ENCODE measurements at regions not wholly inside any gene's neighbourhood (a gene's known extent, or its start where the extent isn't known, plus 50 kb on each side); places are given as distances from the start of the nearest gene placed in this dataset.

GRCh38 chr9:87292449-87293191 is 205.0 kb upstream of the DAPK1 start:
- H3K27me3 Mint-ChIP-seq, result no peaks in the 10 kb centered on the region
- H3K4me1 Mint-ChIP-seq, result no peaks in the 10 kb centered on the region
- ATAC-seq (ENCODE audit: low read depth), result no peak
- DNase-seq (ENCODE audit: low spot score in 2 of 2), result no peak
- H3K36me3 Mint-ChIP-seq, result no peaks in the 10 kb centered on the region
- H3K27ac Mint-ChIP-seq, result no peak overlapping the region
- no peaks in the 10 kb centered on the region for H3K9me3 Mint-ChIP-seq
- H3K4me3 Mint-ChIP-seq, result no peak overlapping the region

GRCh38 chr9:87294126-87294525 is 203.5 kb upstream of the DAPK1 start:
- H3K27me3 Mint-ChIP-seq, result no peaks in the 10 kb centered on the region
- no peak overlapping the region for H3K4me3 Mint-ChIP-seq
- ATAC-seq (ENCODE audit: low read depth) (no peak), DNase-seq (ENCODE audit: low spot score in 2 of 2) (no peak)
- H3K9me3 Mint-ChIP-seq, result no peaks in the 10 kb centered on the region
- H3K4me1 Mint-ChIP-seq, result no peaks in the 10 kb centered on the region
- H3K27ac Mint-ChIP-seq, result no peak overlapping the region
- H3K36me3 Mint-ChIP-seq, result no peaks in the 10 kb centered on the region

GRCh38 chr9:87300915-87301314 is 196.8 kb upstream of the DAPK1 start:
- DNase-seq (ENCODE audit: low spot score in 2 of 2) (no peak), ATAC-seq (ENCODE audit: low read depth) (no peak)
- Mint-ChIP-seq H3K9me3 (no peaks in the 10 kb centered on the region), H3K36me3 (no peaks in the 10 kb centered on the region), H3K4me1 (no peaks in the 10 kb centered on the region), H3K27ac (no peak overlapping the region), H3K4me3 (no peak overlapping the region), H3K27me3 (no peaks in the 10 kb centered on the region)

GRCh38 chr9:87301371-87301770 is 196.3 kb upstream of the DAPK1 start:
- Mint-ChIP-seq H3K4me3 (no peak overlapping the region), H3K36me3 (no peaks in the 10 kb centered on the region), H3K4me1 (no peaks in the 10 kb centered on the region), H3K27ac (no peak overlapping the region), H3K27me3 (no peaks in the 10 kb centered on the region), H3K9me3 (no peaks in the 10 kb centered on the region)
- DNase-seq (ENCODE audit: low spot score in 2 of 2), result no peak
- no peak for ATAC-seq (ENCODE audit: low read depth)

- no peaks in the 10 kb centered on the region for H3K4me1 Mint-ChIP-seq
- DNase-seq (ENCODE audit: low spot score in 2 of 2), result no peak
- no peak overlapping the region for H3K4me3 Mint-ChIP-seq
- no peaks in the 10 kb centered on the region for H3K36me3 Mint-ChIP-seq
- H3K27ac Mint-ChIP-seq, result no peak overlapping the region
- H3K9me3 Mint-ChIP-seq, result no peaks in the 10 kb centered on the region
- ATAC-seq (ENCODE audit: low read depth), result no peak
- H3K27me3 Mint-ChIP-seq, result peaks cover 1% of the 10 kb centered on the region
These were observed 192.5 kb upstream of the DAPK1 start for GRCh38 chr9:87305151-87305550.

- ATAC-seq (ENCODE audit: low read depth), result no peak
- no peak for DNase-seq (ENCODE audit: low spot score in 2 of 2)
- no peaks in the 10 kb centered on the region for H3K9me3 Mint-ChIP-seq
- H3K27me3 Mint-ChIP-seq, result peaks cover 1% of the 10 kb centered on the region
- H3K4me3 Mint-ChIP-seq, result no peak overlapping the region
- no peak overlapping the region for H3K27ac Mint-ChIP-seq
- no peaks in the 10 kb centered on the region for H3K4me1 Mint-ChIP-seq
- no peaks in the 10 kb centered on the region for H3K36me3 Mint-ChIP-seq
These were observed 191.7 kb upstream of the DAPK1 start for GRCh38 chr9:87306006-87306405.

- Mint-ChIP-seq H3K4me3 (no peak overlapping the region), H3K27ac (no peak overlapping the region), H3K4me1 (no peaks in the 10 kb centered on the region), H3K36me3 (no peaks in the 10 kb centered on the region), H3K9me3 (no peaks in the 10 kb centered on the region), H3K27me3 (peaks cover 1% of the 10 kb centered on the region)
- ATAC-seq (ENCODE audit: low read depth), result no peak
- DNase-seq (ENCODE audit: low spot score in 2 of 2), result no peak
These were observed 189.8 kb upstream of the DAPK1 start for GRCh38 chr9:87307848-87308247.

- DNase-seq (ENCODE audit: low spot score in 2 of 2), result no peak
- H3K4me3 Mint-ChIP-seq, result no peak overlapping the region
- peaks cover 1% of the 10 kb centered on the region for H3K27me3 Mint-ChIP-seq
- no peaks in the 10 kb centered on the region for H3K36me3 Mint-ChIP-seq
- no peak for ATAC-seq (ENCODE audit: low read depth)
- no peaks in the 10 kb centered on the region for H3K4me1 Mint-ChIP-seq
- no peaks in the 10 kb centered on the region for H3K9me3 Mint-ChIP-seq
- H3K27ac Mint-ChIP-seq, result no peak overlapping the region
These were observed 188.4 kb upstream of the DAPK1 start for GRCh38 chr9:87309236-87309635.

- no peak overlapping the region for H3K4me3 Mint-ChIP-seq
- H3K27ac Mint-ChIP-seq, result no peak overlapping the region
- DNase-seq (ENCODE audit: low spot score in 2 of 2) (no peak), ATAC-seq (ENCODE audit: low read depth) (no peak)
- peaks cover 2% of the 10 kb centered on the region for H3K9me3 Mint-ChIP-seq
- H3K4me1 Mint-ChIP-seq, result no peaks in the 10 kb centered on the region
- H3K27me3 Mint-ChIP-seq, result peaks cover 1% of the 10 kb centered on the region
- no peaks in the 10 kb centered on the region for H3K36me3 Mint-ChIP-seq
These were observed 186.7 kb upstream of the DAPK1 start for GRCh38 chr9:87310827-87311523.

- H3K9me3 Mint-ChIP-seq, result peaks cover 2% of the 10 kb centered on the region
- no peak overlapping the region for H3K4me3 Mint-ChIP-seq
- no peaks in the 10 kb centered on the region for H3K36me3 Mint-ChIP-seq
- no peaks in the 10 kb centered on the region for H3K4me1 Mint-ChIP-seq
- H3K27ac Mint-ChIP-seq, result no peak overlapping the region
- no peaks in the 10 kb centered on the region for H3K27me3 Mint-ChIP-seq
- ATAC-seq (ENCODE audit: low read depth) (no peak), DNase-seq (ENCODE audit: low spot score in 2 of 2) (no peak)
These were observed 178.0 kb upstream of the DAPK1 start for GRCh38 chr9:87319656-87320055.

- no peak overlapping the region for H3K27ac Mint-ChIP-seq
These were observed 177.4 kb upstream of the DAPK1 start for GRCh38 chr9:87320146-87320884.

GRCh38 chr9:87322840-87323635 is 174.6 kb upstream of the DAPK1 start:
- DNase-seq (ENCODE audit: low spot score in 2 of 2) (no peak), ATAC-seq (ENCODE audit: low read depth) (no peak)
- Mint-ChIP-seq H3K27ac (no peak overlapping the region), H3K4me1 (no peaks in the 10 kb centered on the region), H3K4me3 (no peak overlapping the region), H3K27me3 (no peaks in the 10 kb centered on the region), H3K9me3 (no peaks in the 10 kb centered on the region), H3K36me3 (no peaks in the 10 kb centered on the region)

More at GRCh38 chr9:87320146-87320884, 177.4 kb upstream of the DAPK1 start:
- H3K36me3 Mint-ChIP-seq, result no peaks in the 10 kb centered on the region
- no peaks in the 10 kb centered on the region for H3K4me1 Mint-ChIP-seq
- no peaks in the 10 kb centered on the region for H3K27me3 Mint-ChIP-seq
- H3K4me3 Mint-ChIP-seq, result no peak overlapping the region
- H3K9me3 Mint-ChIP-seq, result peaks cover 2% of the 10 kb centered on the region
- ATAC-seq (ENCODE audit: low read depth), result no peak
- no peak for DNase-seq (ENCODE audit: low spot score in 2 of 2)

GRCh38 chr9:87323928-87324327 is 173.7 kb upstream of the DAPK1 start:
- Mint-ChIP-seq H3K4me3 (no peak overlapping the region), H3K27ac (no peak overlapping the region), H3K27me3 (no peaks in the 10 kb centered on the region), H3K4me1 (no peaks in the 10 kb centered on the region), H3K9me3 (no peaks in the 10 kb centered on the region), H3K36me3 (no peaks in the 10 kb centered on the region)
- no peak for DNase-seq (ENCODE audit: low spot score in 2 of 2)
- no peak for ATAC-seq (ENCODE audit: low read depth)
